OCI-LY3 (cell line): ENCODE measurements at regions not wholly inside any gene's neighbourhood (a gene's known extent, or its start where the extent isn't known, plus 50 kb on each side); places are given as distances from the start of the nearest gene placed in this dataset.

Experiments
- H2AFZ ChIP-seq: fragments of 200-600, 300-600 bp; shearing (Covaris generic); 2 replicates; pipeline ENCODE4 v1.6.0; 2014; ENCODE audit warnings: antibody characterized with exemption, low read depth, low read length
- H3K27ac ChIP-seq: fragments of 200-600, 300-600 bp; sonication (generic); 2 replicates; pipeline ENCODE4 v1.5.1; 2014; ENCODE audit warnings: mild to moderate bottlenecking, low read length, moderate library complexity, mixed read lengths
- H3K27me3 ChIP-seq: fragments of 200-600, 300-600 bp; sonication (generic); 2 replicates; pipeline ENCODE4 v1.6.1; 2014; ENCODE audit warnings: low read depth, low read length, mixed read lengths
- H3K36me3 ChIP-seq: fragments of 200-600, 300-600 bp; sonication (generic); replicated peaks from 2 replicates; pipeline ENCODE3; 2014; ENCODE audit warnings: low read depth, low read length, mixed read lengths
- H3K4me1 ChIP-seq: fragments of 300-600, 200-600 bp; sonication (generic); 2 replicates; pipeline ENCODE4 v1.6.1; 2014; ENCODE audit warnings: low read length, mixed read lengths
- H3K4me2 ChIP-seq: fragments of 200-600, 300-600 bp; sonication (generic); 2 replicates; pipeline ENCODE4 v1.6.1; 2014; ENCODE audit warnings: low read length, mixed read lengths
- H3K4me3 ChIP-seq: fragments of 300-600, 200-600 bp; sonication (generic); 2 replicates; pipeline ENCODE4 v1.5.1; 2014; ENCODE audit warnings: antibody characterized with exemption, mild to moderate bottlenecking, low read length, moderate library complexity
- H3K79me2 ChIP-seq: fragments of 300-600, 200-600 bp; shearing (Covaris generic); 2 replicates; pipeline ENCODE4 v1.6.1; 2014; ENCODE audit warnings: mild to moderate bottlenecking, low read length, mixed read lengths
- H3K9ac ChIP-seq: fragments of 300-600, 200-600 bp; shearing (Covaris generic); 2 replicates; pipeline ENCODE4 v1.6.0; 2014; ENCODE audit warnings: mild to moderate bottlenecking, low read length, moderate library complexity
- H3K9me3 ChIP-seq: fragments of 200-600, 300-600 bp; shearing (Covaris generic); 2 replicates; pipeline ENCODE4 v1.6.1; 2014; ENCODE audit warnings: low read length, mixed read lengths; ENCODE audit not compliant: insufficient read depth
- H4K20me1 ChIP-seq: fragments of 200-600, 300-600 bp; sonication (generic); 2 replicates; pipeline ENCODE4 v1.6.1; 2016; ENCODE audit warnings: low read length, mixed read lengths; ENCODE audit not compliant: insufficient read depth
- EZH2phosphoT487 ChIP-seq: fragments of 200-600 bp; shearing (Covaris generic); IDR thresholded peaks from 2 replicates; pipeline ENCODE4 v1.6.1; 2018; ENCODE audit warnings: antibody characterized with exemption, mixed run types, low read depth
- TF ChIP-seq, protein P1 (sequence below): fragments of 200-600, 300-600 bp; sonication (generic); IDR thresholded peaks from 2 replicates; pipeline ENCODE4 v1.5.1; 2014; ENCODE audit warnings: antibody characterized with exemption, low read length, low read depth

DNA sequence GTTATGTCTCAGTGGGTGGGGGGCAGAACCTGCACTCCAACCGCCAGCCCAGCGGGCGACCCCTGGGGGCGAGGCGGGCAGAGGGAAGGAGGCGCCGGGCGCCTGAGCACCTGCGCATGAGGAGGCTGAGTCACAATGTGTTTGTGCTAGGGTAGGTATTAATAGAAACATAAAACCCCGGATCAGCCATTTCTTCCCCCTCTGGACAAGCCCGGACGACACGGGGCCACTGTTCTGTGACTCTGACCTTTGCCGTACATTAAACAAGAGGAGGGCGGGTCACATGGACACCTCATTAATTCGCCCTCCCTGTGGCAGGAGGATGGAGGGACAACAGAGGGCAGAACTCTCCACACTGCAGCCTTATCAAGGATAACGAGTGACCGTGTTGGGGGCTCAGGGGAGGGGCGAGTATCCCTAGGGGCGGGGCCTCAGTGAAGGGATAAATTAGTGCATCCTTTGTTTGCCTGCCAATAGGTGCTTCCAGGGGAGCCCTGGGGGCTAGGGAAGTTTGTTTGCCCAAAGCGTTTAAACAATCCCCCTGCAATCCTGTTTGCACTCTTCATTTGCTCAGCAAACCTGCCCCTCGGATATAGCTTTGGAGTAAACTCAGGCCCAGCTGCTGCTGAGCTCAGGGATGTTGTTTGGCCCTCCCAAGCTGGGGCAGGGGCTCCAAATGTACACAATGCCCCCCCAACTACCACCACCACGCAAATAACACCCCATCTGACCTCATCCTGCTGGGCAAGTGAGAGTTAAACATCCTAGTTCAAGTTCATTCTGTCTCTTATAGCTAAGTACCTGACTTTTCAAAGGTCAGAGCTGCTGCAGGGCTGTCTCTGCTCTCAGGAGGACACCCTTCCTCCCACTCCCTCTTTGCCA lies 171.2 kb upstream of the GLI2 start:
- Histone ChIP-seq H3K4me2 (no peak overlapping the region), H2AFZ (no peak overlapping the region), H3K9me3 (no peaks in the 10 kb centered on the region), H3K36me3 (no peaks in the 10 kb centered on the region), H3K27me3 (0 out of 2 replicates have a peak, but pooled peaks cover 3% of the 10 kb centered on the region), H3K27ac (no peak overlapping the region), H3K4me1 (no peaks in the 10 kb centered on the region), H3K4me3 (no peak overlapping the region), H3K79me2 (no peaks in the 10 kb centered on the region), H3K9ac (no peak overlapping the region), H4K20me1 (no peaks in the 10 kb centered on the region)
- no peak for TF ChIP-seq EZH2phosphoT487
- TF ChIP-seq, protein P1, sequence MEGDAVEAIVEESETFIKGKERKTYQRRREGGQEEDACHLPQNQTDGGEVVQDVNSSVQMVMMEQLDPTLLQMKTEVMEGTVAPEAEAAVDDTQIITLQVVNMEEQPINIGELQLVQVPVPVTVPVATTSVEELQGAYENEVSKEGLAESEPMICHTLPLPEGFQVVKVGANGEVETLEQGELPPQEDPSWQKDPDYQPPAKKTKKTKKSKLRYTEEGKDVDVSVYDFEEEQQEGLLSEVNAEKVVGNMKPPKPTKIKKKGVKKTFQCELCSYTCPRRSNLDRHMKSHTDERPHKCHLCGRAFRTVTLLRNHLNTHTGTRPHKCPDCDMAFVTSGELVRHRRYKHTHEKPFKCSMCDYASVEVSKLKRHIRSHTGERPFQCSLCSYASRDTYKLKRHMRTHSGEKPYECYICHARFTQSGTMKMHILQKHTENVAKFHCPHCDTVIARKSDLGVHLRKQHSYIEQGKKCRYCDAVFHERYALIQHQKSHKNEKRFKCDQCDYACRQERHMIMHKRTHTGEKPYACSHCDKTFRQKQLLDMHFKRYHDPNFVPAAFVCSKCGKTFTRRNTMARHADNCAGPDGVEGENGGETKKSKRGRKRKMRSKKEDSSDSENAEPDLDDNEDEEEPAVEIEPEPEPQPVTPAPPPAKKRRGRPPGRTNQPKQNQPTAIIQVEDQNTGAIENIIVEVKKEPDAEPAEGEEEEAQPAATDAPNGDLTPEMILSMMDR, result no peak

DNA sequence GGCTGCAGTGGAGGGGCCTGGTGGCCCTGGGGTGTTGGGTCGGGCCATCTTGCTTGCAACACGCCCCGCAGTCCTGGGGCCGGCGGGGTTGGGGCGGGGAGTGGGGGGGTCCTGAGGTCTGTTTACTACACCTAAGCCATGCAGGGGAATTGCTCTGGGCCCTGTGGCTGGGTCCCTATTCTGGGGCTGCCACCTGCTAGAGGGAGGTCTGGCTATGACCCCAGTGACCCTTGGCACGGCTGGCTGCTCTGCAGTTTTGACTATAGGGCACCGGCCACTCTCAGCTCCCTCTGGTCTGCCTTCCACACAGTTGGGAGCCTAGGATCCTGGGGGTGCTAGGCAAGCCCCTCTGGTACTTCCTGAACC lies 170.6 kb upstream of the GLI2 start:
- no peaks in the 10 kb centered on the region for H3K36me3 ChIP-seq
- H3K9ac ChIP-seq, result no peak overlapping the region
- H3K27me3 ChIP-seq, result 0 out of 2 replicates have a peak, but pooled peaks cover 3% of the 10 kb centered on the region
- no peak overlapping the region for H2AFZ ChIP-seq
- H3K4me2 ChIP-seq, result no peak overlapping the region
- no peaks in the 10 kb centered on the region for H3K9me3 ChIP-seq
- H3K79me2 ChIP-seq, result no peaks in the 10 kb centered on the region
- TF ChIP-seq, protein P1, result no peak
- no peaks in the 10 kb centered on the region for H3K4me1 ChIP-seq
- no peaks in the 10 kb centered on the region for H4K20me1 ChIP-seq
- no peak overlapping the region for H3K27ac ChIP-seq
- H3K4me3 ChIP-seq, result no peak overlapping the region

GRCh38 chr2:120565929-120566328 lies 169.7 kb upstream of the GLI2 start:
- H3K79me2 ChIP-seq, result no peaks in the 10 kb centered on the region
- H3K4me3 ChIP-seq, result no peak overlapping the region

DNA sequence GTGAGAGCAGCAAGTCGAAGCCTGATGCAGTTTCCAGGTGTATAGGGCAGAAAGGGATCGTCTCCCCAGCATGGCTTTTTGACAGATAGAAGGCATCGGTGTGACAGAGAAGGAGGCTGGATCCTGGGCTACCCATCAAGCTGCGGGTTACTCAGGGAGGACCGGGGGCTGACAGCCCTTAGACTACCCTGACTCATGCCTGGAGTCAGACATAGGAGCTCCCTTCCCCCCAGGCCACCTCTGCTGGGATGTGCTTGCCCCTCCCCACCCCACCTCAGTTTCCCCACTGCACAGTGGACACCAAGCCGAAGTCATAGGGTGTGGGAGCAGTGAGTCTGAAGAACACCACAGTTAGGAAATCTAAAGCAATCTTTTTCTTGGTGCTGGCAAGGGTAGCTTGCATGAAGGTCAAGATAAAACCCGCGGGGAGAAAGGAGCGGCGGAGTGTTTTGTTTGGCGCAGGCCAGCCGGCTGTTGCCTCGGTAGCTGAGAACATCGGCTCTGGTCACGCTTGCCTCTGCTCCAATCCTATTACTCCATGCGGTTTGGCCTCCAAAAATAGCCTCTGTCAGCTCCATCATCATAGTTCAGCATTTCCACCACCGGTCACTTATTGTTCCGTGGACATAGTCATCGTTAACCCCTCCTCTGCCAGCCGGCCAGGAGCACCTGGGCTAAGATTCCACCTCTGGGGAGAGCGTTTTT lies 169.2 kb upstream of the GLI2 start:
- Histone ChIP-seq H2AFZ (no peak overlapping the region), H3K27me3 (no peaks in the 10 kb centered on the region), H3K36me3 (no peaks in the 10 kb centered on the region), H3K9me3 (no peaks in the 10 kb centered on the region), H3K79me2 (no peaks in the 10 kb centered on the region), H3K4me2 (no peak overlapping the region), H3K4me1 (no peaks in the 10 kb centered on the region), H3K4me3 (no peak overlapping the region), H4K20me1 (no peaks in the 10 kb centered on the region), H3K9ac (no peak overlapping the region), H3K27ac (no peak overlapping the region)
- TF ChIP-seq EZH2phosphoT487, result no peak
- TF ChIP-seq, protein P1, result no peak

More at GRCh38 chr2:120565929-120566328, 169.7 kb upstream of the GLI2 start:
- no peaks in the 10 kb centered on the region for H3K36me3 ChIP-seq
- H3K9me3 ChIP-seq, result no peaks in the 10 kb centered on the region
- H3K4me2 ChIP-seq, result no peak overlapping the region
- H3K4me1 ChIP-seq, result no peaks in the 10 kb centered on the region
- H2AFZ ChIP-seq, result no peak overlapping the region
- no peak overlapping the region for H3K27ac ChIP-seq
- TF ChIP-seq, protein P1, result no peak
- no peak for TF ChIP-seq EZH2phosphoT487
- H4K20me1 ChIP-seq, result no peaks in the 10 kb centered on the region
- H3K9ac ChIP-seq, result no peak overlapping the region
- 0 out of 2 replicates have a peak, but pooled peaks cover 3% of the 10 kb centered on the region for H3K27me3 ChIP-seq
